WTC11 (cell line): ENCODE measurements at regions not wholly inside any gene's neighbourhood (a gene's known extent, or its start where the extent isn't known, plus 50 kb on each side); places are given as distances from the start of the nearest gene placed in this dataset.

Source experiments
- ATAC-seq: fragments of 200-7000 bp; cut with Tn5 transposase; 2 replicates; pipeline ENCODE4 v1.10.0; 2021; ENCODE audit warnings: mild to moderate bottlenecking, moderate library complexity
- CTCF ChIA-PET: fragments of 300-600 bp; sonication (Branson Sonifier 250); formaldehyde crosslinking; loops from one replicate; lab custom pipeline; 2021; ENCODE audit warnings: antibody characterized with exemption; lab: Charles Lee
- POLR2A ChIA-PET: fragments of 350-600 bp; sonication (Branson Sonifier 250); formaldehyde crosslinking; loops from one replicate; lab custom pipeline; 2021; ENCODE audit warnings: antibody characterized with exemption; lab: Charles Lee
- DNase-seq: peaks from one replicate; pipeline ENCODE4 v3.0.0; 2021; ENCODE audit warnings: low spot score
- H3K27ac Mint-ChIP-seq: 2 replicates; pipeline ENCODE4 v1.8.0; 2021; ENCODE audit warnings: mixed read lengths
- H3K27me3 Mint-ChIP-seq: 2 replicates; pipeline ENCODE4 v1.8.0; 2021; ENCODE audit warnings: low read depth, mild to moderate bottlenecking, moderate library complexity, mixed read lengths
- H3K36me3 Mint-ChIP-seq: 2 replicates; pipeline ENCODE4 v1.8.0; 2021; ENCODE audit warnings: mixed read lengths
- H3K4me1 Mint-ChIP-seq: 2 replicates; pipeline ENCODE4 v1.8.0; 2022; ENCODE audit warnings: mixed read lengths
- H3K4me3 Mint-ChIP-seq: 2 replicates; pipeline ENCODE4 v1.8.0; 2021; ENCODE audit warnings: mild to moderate bottlenecking, moderate library complexity, mixed read lengths
- H3K9me3 Mint-ChIP-seq: 2 replicates; pipeline ENCODE4 v1.8.0; 2021; ENCODE audit warnings: mixed read lengths
- ELF4 ChIP-seq: sonication (generic); formaldehyde crosslinking; IDR thresholded peaks from 2 replicates; pipeline ENCODE4 v1.8.1; 2022; ENCODE audit warnings: low read depth, mild to moderate bottlenecking, moderate library complexity, missing genetic modification reagents
- GABPB1 ChIP-seq: sonication (generic); formaldehyde crosslinking; IDR thresholded peaks from 2 replicates; pipeline ENCODE4 v1.8.1; 2023; ENCODE audit warnings: mild to moderate bottlenecking, missing genetic modification reagents
- IRF2 ChIP-seq: sonication (generic); formaldehyde crosslinking; IDR thresholded peaks from 2 replicates; pipeline ENCODE4 v1.8.0; 2022; ENCODE audit warnings: low read depth, missing genetic modification reagents, borderline replicate concordance
- MAX ChIP-seq: sonication (generic); formaldehyde crosslinking; IDR thresholded peaks from 2 replicates; pipeline ENCODE4 v1.8.0; 2022; ENCODE audit warnings: mild to moderate bottlenecking, missing genetic modification reagents
- MYBL2 ChIP-seq: sonication (generic); formaldehyde crosslinking; IDR thresholded peaks from 2 replicates; pipeline ENCODE4 v1.8.1; 2023; ENCODE audit warnings: mild to moderate bottlenecking, moderate library complexity, missing genetic modification reagents
- PRDM15 ChIP-seq: sonication (generic); formaldehyde crosslinking; IDR thresholded peaks from 2 replicates; pipeline ENCODE4 v1.8.0; 2022; ENCODE audit warnings: missing genetic modification reagents
- TP53 ChIP-seq: sonication (generic); formaldehyde crosslinking; IDR thresholded peaks from 2 replicates; pipeline ENCODE4 v1.8.1; 2023; ENCODE audit warnings: mild to moderate bottlenecking, missing genetic modification reagents
- USF2 ChIP-seq: sonication (generic); formaldehyde crosslinking; IDR thresholded peaks from 2 replicates; pipeline ENCODE4 v1.8.1; 2023; ENCODE audit warnings: mild to moderate bottlenecking, missing genetic modification reagents, moderate library complexity
- ZNF317 ChIP-seq: sonication (generic); formaldehyde crosslinking; IDR thresholded peaks from 2 replicates; pipeline ENCODE4 v1.8.1; 2023; ENCODE audit warnings: low read depth, mild to moderate bottlenecking, moderate library complexity, missing genetic modification reagents, borderline replicate concordance
- ZSCAN18 ChIP-seq: fragments of 250-450 bp; sonication (Bioruptor Pico); IDR thresholded peaks from 2 replicates; pipeline ENCODE4 v2.1.2; 2022; ENCODE audit warnings: mild to moderate bottlenecking, moderate library complexity
- TF ChIP-seq, protein P1 (sequence below): sonication (generic); formaldehyde crosslinking; IDR thresholded peaks from 2 replicates; pipeline ENCODE4 v1.8.1; 2023; ENCODE audit warnings: mild to moderate bottlenecking, missing genetic modification reagents
- TF ChIP-seq, protein P2 (sequence below): fragments of 250-450 bp; sonication (Bioruptor Pico); IDR thresholded peaks from 2 replicates; pipeline ENCODE4 v1.9.0; 2021; ENCODE audit warnings: mild to moderate bottlenecking, borderline replicate concordance

DNA sequence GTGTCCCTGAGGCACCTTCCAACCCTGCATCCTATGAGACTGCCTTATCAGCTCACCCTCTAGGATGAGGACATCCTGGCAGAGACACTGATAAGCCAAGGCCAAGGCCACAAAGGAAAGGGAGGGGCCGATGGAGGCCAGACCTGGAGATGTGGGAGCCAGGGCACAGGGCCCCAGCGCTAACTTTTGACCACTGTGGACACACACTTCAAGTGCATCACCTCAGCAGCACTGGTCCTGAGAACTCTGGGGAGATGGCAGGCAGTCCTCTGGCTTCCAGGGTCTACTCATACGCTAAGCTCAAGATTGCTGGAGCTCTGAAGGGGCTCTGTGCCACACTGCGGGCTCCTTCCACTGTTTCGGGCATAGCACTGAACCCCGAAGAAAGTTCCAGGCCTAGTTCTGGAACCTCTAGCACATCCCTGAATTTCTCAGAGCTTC is 100.2 kb upstream of the ID2 start:
- no peak for DNase-seq
- no peak for TF ChIP-seq PRDM15 (CRISPR knock-in tag)
- TF ChIP-seq GABPB1 (CRISPR knock-in tag): 0 out of 2 replicates have a peak, but pooled peaks have one; percentile 15
- TF ChIP-seq, all 79 proteins: peak for 1
- Mint-ChIP-seq H3K27me3 (no peaks in the 10 kb centered on the region; the same call in none of the 2 replicates), H3K27ac (no peak overlapping the region), H3K4me1 (peaks cover 65% of the 10 kb centered on the region), H3K36me3 (no peaks in the 10 kb centered on the region), H3K4me3 (no peak overlapping the region), H3K9me3 (no peaks in the 10 kb centered on the region)
- POLR2A ChIA-PET: no interaction called here
- no peak for ATAC-seq
- CTCF ChIA-PET: no interaction called here

DNA sequence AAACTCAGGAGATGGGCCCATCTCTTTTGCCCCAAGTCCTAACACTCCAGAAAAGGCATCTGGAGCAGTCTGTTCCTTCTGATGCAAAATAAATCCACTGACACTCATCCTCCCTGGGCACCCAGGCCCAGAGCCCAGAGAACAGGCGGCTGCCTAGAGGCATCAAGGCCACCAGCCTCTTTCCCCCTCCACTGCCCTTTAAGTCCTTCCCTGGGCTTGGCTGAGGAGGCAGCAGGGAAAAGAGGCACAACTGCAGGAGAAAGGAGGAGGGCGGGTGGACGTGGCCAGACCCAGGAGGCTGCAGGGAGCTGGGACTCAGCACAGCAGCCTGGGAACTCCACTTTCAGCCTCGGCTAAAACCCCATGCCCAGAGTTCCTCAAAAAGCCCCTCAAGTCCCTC is 99.7 kb upstream of the ID2 start:
- Mint-ChIP-seq H3K4me1 (peaks cover 60% of the 10 kb centered on the region), H3K4me3 (no peak overlapping the region), H3K36me3 (no peaks in the 10 kb centered on the region)
- POLR2A ChIA-PET: no interaction called here
- no peak for TF ChIP-seq ELF4
- TF ChIP-seq ZSCAN18 (CRISPR knock-in tag): no peak
- no peak for TF ChIP-seq IRF2
- TF ChIP-seq MYBL2 (CRISPR knock-in tag): no peak
- TF ChIP-seq USF2 (CRISPR knock-in tag): no peak
- TF ChIP-seq, protein P1, sequence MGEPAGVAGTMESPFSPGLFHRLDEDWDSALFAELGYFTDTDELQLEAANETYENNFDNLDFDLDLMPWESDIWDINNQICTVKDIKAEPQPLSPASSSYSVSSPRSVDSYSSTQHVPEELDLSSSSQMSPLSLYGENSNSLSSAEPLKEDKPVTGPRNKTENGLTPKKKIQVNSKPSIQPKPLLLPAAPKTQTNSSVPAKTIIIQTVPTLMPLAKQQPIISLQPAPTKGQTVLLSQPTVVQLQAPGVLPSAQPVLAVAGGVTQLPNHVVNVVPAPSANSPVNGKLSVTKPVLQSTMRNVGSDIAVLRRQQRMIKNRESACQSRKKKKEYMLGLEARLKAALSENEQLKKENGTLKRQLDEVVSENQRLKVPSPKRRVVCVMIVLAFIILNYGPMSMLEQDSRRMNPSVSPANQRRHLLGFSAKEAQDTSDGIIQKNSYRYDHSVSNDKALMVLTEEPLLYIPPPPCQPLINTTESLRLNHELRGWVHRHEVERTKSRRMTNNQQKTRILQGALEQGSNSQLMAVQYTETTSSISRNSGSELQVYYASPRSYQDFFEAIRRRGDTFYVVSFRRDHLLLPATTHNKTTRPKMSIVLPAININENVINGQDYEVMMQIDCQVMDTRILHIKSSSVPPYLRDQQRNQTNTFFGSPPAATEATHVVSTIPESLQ (CRISPR knock-in tag): no peak
- TF ChIP-seq, all 79 proteins: peak for 0
- Mint-ChIP-seq H3K27ac (no peak overlapping the region), H3K9me3 (no peaks in the 10 kb centered on the region), H3K27me3 (no peaks in the 10 kb centered on the region; the same call in none of the 2 replicates)
- CTCF ChIA-PET: interaction anchor here (0.8 kb wide), 1 partner anchor 63 kb away, joined by 3 read pairs; no protein-coding TSS in a partner anchor
- DNase-seq (no peak), ATAC-seq (no peak)

DNA sequence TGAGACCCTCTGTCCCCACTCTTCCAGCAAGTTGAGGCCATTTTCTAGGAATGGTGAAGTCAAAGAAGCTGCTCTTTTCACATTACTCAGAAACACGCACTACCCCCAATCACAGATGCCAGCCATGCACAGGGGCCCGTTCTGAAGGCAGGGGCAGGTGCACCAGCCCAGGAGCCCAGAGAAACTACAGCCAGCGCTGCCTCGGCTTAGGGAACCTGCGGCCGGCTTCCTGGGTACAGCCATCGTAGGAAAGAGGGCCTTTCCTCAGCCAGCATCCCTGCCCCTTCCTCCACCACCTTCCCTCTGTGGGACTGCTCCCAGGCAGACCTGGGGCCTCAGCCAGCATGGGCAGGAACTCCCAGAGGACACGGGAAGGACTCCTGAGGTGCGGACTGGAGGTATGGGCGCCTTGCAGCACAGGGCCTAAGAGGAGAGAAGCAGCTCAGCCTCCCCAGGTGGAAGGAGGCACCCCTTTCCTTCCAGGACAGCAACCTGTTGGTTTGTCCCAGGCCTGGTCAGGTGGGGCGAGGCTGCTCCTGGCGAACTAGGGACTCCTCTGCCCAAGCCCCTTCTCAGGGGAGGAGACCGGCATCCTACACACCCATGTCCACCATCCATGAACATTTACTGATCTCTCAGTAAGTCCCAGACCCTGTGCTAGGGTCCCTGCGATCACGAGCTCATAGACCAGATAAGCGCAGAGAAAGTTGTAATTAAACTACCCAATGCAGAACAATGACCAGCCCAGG is 99.0 kb upstream of the ID2 start:
- H3K27ac Mint-ChIP-seq: no peak overlapping the region
- TF ChIP-seq IRF2 (no peak), MAX (CRISPR knock-in tag) (no peak), TP53 (CRISPR knock-in tag) (no peak), ZNF317 (CRISPR knock-in tag) (no peak)
- TF ChIP-seq, protein P2, sequence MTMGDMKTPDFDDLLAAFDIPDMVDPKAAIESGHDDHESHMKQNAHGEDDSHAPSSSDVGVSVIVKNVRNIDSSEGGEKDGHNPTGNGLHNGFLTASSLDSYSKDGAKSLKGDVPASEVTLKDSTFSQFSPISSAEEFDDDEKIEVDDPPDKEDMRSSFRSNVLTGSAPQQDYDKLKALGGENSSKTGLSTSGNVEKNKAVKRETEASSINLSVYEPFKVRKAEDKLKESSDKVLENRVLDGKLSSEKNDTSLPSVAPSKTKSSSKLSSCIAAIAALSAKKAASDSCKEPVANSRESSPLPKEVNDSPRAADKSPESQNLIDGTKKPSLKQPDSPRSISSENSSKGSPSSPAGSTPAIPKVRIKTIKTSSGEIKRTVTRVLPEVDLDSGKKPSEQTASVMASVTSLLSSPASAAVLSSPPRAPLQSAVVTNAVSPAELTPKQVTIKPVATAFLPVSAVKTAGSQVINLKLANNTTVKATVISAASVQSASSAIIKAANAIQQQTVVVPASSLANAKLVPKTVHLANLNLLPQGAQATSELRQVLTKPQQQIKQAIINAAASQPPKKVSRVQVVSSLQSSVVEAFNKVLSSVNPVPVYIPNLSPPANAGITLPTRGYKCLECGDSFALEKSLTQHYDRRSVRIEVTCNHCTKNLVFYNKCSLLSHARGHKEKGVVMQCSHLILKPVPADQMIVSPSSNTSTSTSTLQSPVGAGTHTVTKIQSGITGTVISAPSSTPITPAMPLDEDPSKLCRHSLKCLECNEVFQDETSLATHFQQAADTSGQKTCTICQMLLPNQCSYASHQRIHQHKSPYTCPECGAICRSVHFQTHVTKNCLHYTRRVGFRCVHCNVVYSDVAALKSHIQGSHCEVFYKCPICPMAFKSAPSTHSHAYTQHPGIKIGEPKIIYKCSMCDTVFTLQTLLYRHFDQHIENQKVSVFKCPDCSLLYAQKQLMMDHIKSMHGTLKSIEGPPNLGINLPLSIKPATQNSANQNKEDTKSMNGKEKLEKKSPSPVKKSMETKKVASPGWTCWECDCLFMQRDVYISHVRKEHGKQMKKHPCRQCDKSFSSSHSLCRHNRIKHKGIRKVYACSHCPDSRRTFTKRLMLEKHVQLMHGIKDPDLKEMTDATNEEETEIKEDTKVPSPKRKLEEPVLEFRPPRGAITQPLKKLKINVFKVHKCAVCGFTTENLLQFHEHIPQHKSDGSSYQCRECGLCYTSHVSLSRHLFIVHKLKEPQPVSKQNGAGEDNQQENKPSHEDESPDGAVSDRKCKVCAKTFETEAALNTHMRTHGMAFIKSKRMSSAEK (CRISPR knock-in tag): no peak
- ChIA-PET POLR2A (interaction anchor here (0.9 to 1.5 kb wide), 4 partner anchors 9 to 99 kb away, joined by 3 to 6 read pairs (median 4); partner anchors contain the start of gene ID2), CTCF (interaction anchor here (0.7 to 2.5 kb wide), 3 partner anchors 62 to 279 kb away, joined by 3 to 10 read pairs (median 4); no protein-coding TSS in a partner anchor)
- ATAC-seq (no peak), DNase-seq (no peak)
- H3K4me3 Mint-ChIP-seq: peak overlapping the region; percentile 47
- peaks cover 57% of the 10 kb centered on the region for H3K4me1 Mint-ChIP-seq
- H3K36me3 Mint-ChIP-seq: no peaks in the 10 kb centered on the region
- no peaks in the 10 kb centered on the region; the same call in none of the 2 replicates for H3K27me3 Mint-ChIP-seq
- H3K9me3 Mint-ChIP-seq: no peaks in the 10 kb centered on the region
